ENCODE measurements at regions not wholly inside any gene's neighbourhood (a gene's known extent, or its start where the extent isn't known, plus 50 kb on each side); places are given as distances from the start of the nearest gene placed in this dataset.

DNA sequence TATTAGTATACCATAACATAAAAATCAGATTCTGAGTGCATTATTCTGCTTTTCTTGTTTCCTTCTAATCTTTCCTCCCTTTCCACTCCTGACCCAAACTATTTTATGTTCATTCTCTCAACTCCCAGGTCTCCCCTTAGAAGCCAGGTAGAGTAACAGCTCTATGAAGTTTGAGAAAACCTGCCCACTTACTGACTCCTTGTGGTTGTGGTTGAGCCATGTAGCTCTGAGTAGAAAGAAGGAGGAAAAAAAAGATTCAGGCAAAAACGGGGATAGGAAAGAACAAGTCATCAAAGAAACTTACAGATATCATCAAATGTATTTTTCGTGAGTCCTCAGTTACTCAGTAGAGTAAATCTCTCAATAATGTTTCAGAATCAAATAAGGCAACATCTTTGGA, 216.7 kb downstream of the PMP22 start:
- no CpG with 5 or more reads among the region's 2 CpGs for WGBS (ENCODE audit: insufficient coverage)

GRCh38 chr17:15042311-15042710, 222.8 kb downstream of the PMP22 start:
- Histone ChIP-seq H3K9ac (ENCODE audit: insufficient read depth, low read length, poor library complexity, severe bottlenecking) (no peak overlapping the region), H4K20me1 (ENCODE audit: insufficient read depth, low read length) (no peaks in the 10 kb centered on the region), H3K4me3 (replicated peaks in 1 of 3; ENCODE audit: low read depth in 2 of 3, low read length in 3 of 3) (no peak overlapping the region), H3K27ac (ENCODE audit: low read depth in 1 of 2, low read length in 2 of 2) (no peak overlapping the region), H3K79me2 (ENCODE audit: insufficient read depth, low read length) (no peaks in the 10 kb centered on the region), H3K4me1 (ENCODE audit: control insufficient read depth in 1 of 2, insufficient read depth in 2 of 2, low read length in 2 of 2) (no peaks in the 10 kb centered on the region), H2AFZ (ENCODE audit: insufficient read depth, low read depth, low read length, poor library complexity, severe bottlenecking) (no peak overlapping the region), H3K4me2 (replicated peaks; ENCODE audit: extremely low read depth, low read length, poor library complexity, severe bottlenecking) (no peak overlapping the region), H3K27me3 (ENCODE audit: control insufficient read depth in 2 of 2, insufficient read depth in 2 of 2, low read length in 2 of 2) (no peaks in the 10 kb centered on the region), H3K36me3 (replicated peaks in 1 of 2; ENCODE audit: control insufficient read depth in 1 of 2, insufficient read depth in 2 of 2, low read length in 2 of 2) (no peaks in the 10 kb centered on the region), H3K9me3 (replicated peaks in 1 of 2; ENCODE audit: control insufficient read depth in 1 of 2, insufficient read depth in 1 of 2, low read length in 2 of 2) (no peaks in the 10 kb centered on the region)
- TF ChIP-seq CTCF (IDR thresholded peaks at IDR 0.05), result no peak
- Mint-ChIP-seq H3K9me3 (peaks cover 0 to 5% (median 2%) of the 10 kb centered on the region in 7 donors), H3K36me3 (no peaks in the 10 kb centered on the region), H3K27ac (no peak overlapping the region), H3K27me3 (ENCODE audit: low read depth in 3 of 3) (peaks cover 2 to 3% (median 3%) of the 10 kb centered on the region in 3 donors), H3K4me1 (peaks cover 5% of the 10 kb centered on the region), H3K4me3 (no peak overlapping the region)
- WGBS (ENCODE audit: insufficient coverage), result 90% methylated on average over 2 of the region's 6 CpGs
- intact Hi-C loops (cut with micrococcal nuclease), result no loop called here
- no peak for DNase-seq

More for the DNA sequence above, 216.7 kb downstream of the PMP22 start:
- Mint-ChIP-seq H3K9me3 (peaks cover 0 to 4% (median 4%) of the 10 kb centered on the region in 7 donors), H3K27ac (no peak overlapping the region), H3K4me3 (no peak overlapping the region), H3K36me3 (no peaks in the 10 kb centered on the region), H3K27me3 (ENCODE audit: low read depth in 3 of 3) (peaks cover 4 to 7% (median 5%) of the 10 kb centered on the region in 3 donors), H3K4me1 (no peaks in the 10 kb centered on the region)
- Histone ChIP-seq H3K79me2 (ENCODE audit: insufficient read depth, low read length) (no peaks in the 10 kb centered on the region), H3K4me2 (replicated peaks; ENCODE audit: extremely low read depth, low read length, poor library complexity, severe bottlenecking) (no peak overlapping the region), H3K9me3 (replicated peaks in 1 of 2; ENCODE audit: control insufficient read depth in 1 of 2, insufficient read depth in 1 of 2, low read length in 2 of 2) (no peaks in the 10 kb centered on the region), H3K4me3 (replicated peaks in 1 of 3; ENCODE audit: low read depth in 2 of 3, low read length in 3 of 3) (no peak overlapping the region), H3K27me3 (ENCODE audit: control insufficient read depth in 2 of 2, insufficient read depth in 2 of 2, low read length in 2 of 2) (peaks cover 0 to 10% of the 10 kb centered on the region in 2 donors), H3K36me3 (replicated peaks in 1 of 2; ENCODE audit: control insufficient read depth in 1 of 2, insufficient read depth in 2 of 2, low read length in 2 of 2) (no peaks in the 10 kb centered on the region), H3K4me1 (ENCODE audit: control insufficient read depth in 1 of 2, insufficient read depth in 2 of 2, low read length in 2 of 2) (no peaks in the 10 kb centered on the region), H2AFZ (ENCODE audit: insufficient read depth, low read depth, low read length, poor library complexity, severe bottlenecking) (no peak overlapping the region), H3K9ac (ENCODE audit: insufficient read depth, low read length, poor library complexity, severe bottlenecking) (no peak overlapping the region), H3K27ac (ENCODE audit: low read depth in 1 of 2, low read length in 2 of 2) (no peak overlapping the region), H4K20me1 (ENCODE audit: insufficient read depth, low read length) (no peaks in the 10 kb centered on the region)
- no peak for TF ChIP-seq CTCF (IDR thresholded peaks at IDR 0.05)
- no peak for DNase-seq
- intact Hi-C loops (cut with micrococcal nuclease), result no loop called here
